CD8-positive, alpha-beta memory T cell (primary cell): ENCODE measurements at regions not wholly inside any gene's neighbourhood (a gene's known extent, or its start where the extent isn't known, plus 50 kb on each side); places are given as distances from the start of the nearest gene placed in this dataset.
A peak's percentile ranks its signal among the peaks of the same experiment; 100 is the strongest.

Experiments used
- CTCF ChIA-PET: fragments of 350-600 bp; sonication (Branson Sonifier 250); formaldehyde crosslinking; loops from one replicate; lab custom pipeline; 2021; ENCODE audit warnings: antibody characterized with exemption; lab: Charles Lee
- POLR2A ChIA-PET: fragments of 350-600 bp; sonication (Branson Sonifier 250); formaldehyde crosslinking; loops from one replicate; lab custom pipeline; 2021; ENCODE audit warnings: antibody characterized with exemption; lab: Charles Lee
- DNase-seq, 5 donors: peaks; one replicate each; pipeline versions ENCODE4 v3.0.0 to v3.0.0-alpha.2; 2020 to 2022; ENCODE audit warnings: mixed read lengths in 1 of 5
- H3K27ac ChIP-seq: one replicate; pipeline ENCODE4 v1.7.0; 2013; ENCODE audit warnings: low read depth, mild to moderate bottlenecking, low read length, moderate library complexity
- H3K27me3 ChIP-seq: 2 replicates; pipeline ENCODE4 v1.7.0; 2013; ENCODE audit warnings: low read length, mild to moderate bottlenecking; ENCODE audit not compliant: insufficient read depth, poor library complexity, severe bottlenecking
- H3K36me3 ChIP-seq: 2 replicates; pipeline ENCODE4 v1.7.0; 2013; ENCODE audit warnings: mild to moderate bottlenecking, low read length, moderate library complexity; ENCODE audit not compliant: insufficient read depth
- H3K4me1 ChIP-seq: 2 replicates; pipeline ENCODE4 v1.7.0; 2013; ENCODE audit warnings: mild to moderate bottlenecking, low read length, moderate library complexity; ENCODE audit not compliant: insufficient read depth
- H3K4me3 ChIP-seq: 2 replicates; pipeline ENCODE4 v1.7.0; 2013; ENCODE audit warnings: mild to moderate bottlenecking, low read length
- H3K9me3 ChIP-seq: 2 replicates; pipeline ENCODE4 v1.7.0; 2013; ENCODE audit warnings: mild to moderate bottlenecking, low read length
- H3K27ac Mint-ChIP-seq, 8 donors: one replicate each; pipeline ENCODE4 v1.8.0; 2020 to 2021; ENCODE audit warnings: mixed read lengths in 8 of 8, mild to moderate bottlenecking in 6 of 8, inconsistent platforms in 3 of 8, moderate library complexity in 3 of 8
- H3K27me3 Mint-ChIP-seq, 2 donors: one replicate each; pipeline ENCODE4 v1.8.0; 2020 to 2021; ENCODE audit warnings: mixed read lengths in 2 of 2, mild to moderate bottlenecking in 1 of 2, moderate library complexity in 1 of 2
- H3K36me3 Mint-ChIP-seq, 3 donors: one replicate each; pipeline ENCODE4 v1.8.0; 2020 to 2021; ENCODE audit warnings: mixed read lengths in 3 of 3, inconsistent platforms in 1 of 3, mild to moderate bottlenecking in 1 of 3
- H3K4me1 Mint-ChIP-seq, 3 donors: one replicate each; pipeline ENCODE4 v1.8.0; 2020 to 2021; ENCODE audit warnings: mixed read lengths in 3 of 3, inconsistent platforms in 1 of 3, mild to moderate bottlenecking in 1 of 3
- H3K4me3 Mint-ChIP-seq, 7 donors: one replicate each; pipeline ENCODE4 v1.8.0; 2020 to 2021; ENCODE audit warnings: mixed read lengths in 7 of 7, mild to moderate bottlenecking in 6 of 7, moderate library complexity in 4 of 7, inconsistent platforms in 2 of 7
- H3K9me3 Mint-ChIP-seq, 5 donors: one replicate each; pipeline ENCODE4 v1.8.0; 2020 to 2022; ENCODE audit warnings: mixed read lengths in 5 of 5, mild to moderate bottlenecking in 3 of 5, moderate library complexity in 2 of 5, inconsistent platforms in 1 of 5

GRCh38 chr4:175033162-175033561 lies 115.0 kb downstream of the ADAM29 start:
- Mint-ChIP-seq H3K27me3 (peaks cover 0 to 2% of the 10 kb centered on the region in 2 donors), H3K9me3 (peaks cover 3 to 25% (median 12%) of the 10 kb centered on the region in 5 donors), H3K4me1 (no peaks in the 10 kb centered on the region), H3K27ac (no peak overlapping the region), H3K36me3 (no peaks in the 10 kb centered on the region), H3K4me3 (no peak overlapping the region)
- Histone ChIP-seq H3K27me3 (no peaks in the 10 kb centered on the region), H3K27ac (no peak overlapping the region), H3K36me3 (no peaks in the 10 kb centered on the region), H3K4me1 (no peaks in the 10 kb centered on the region), H3K9me3 (no peaks in the 10 kb centered on the region), H3K4me3 (no peak overlapping the region)
- no peak for DNase-seq
- CTCF ChIA-PET: no interaction called here
- POLR2A ChIA-PET: no interaction called here

- Histone ChIP-seq H3K4me1 (no peaks in the 10 kb centered on the region), H3K36me3 (no peaks in the 10 kb centered on the region), H3K9me3 (no peaks in the 10 kb centered on the region), H3K4me3 (no peak overlapping the region), H3K27ac (no peak overlapping the region), H3K27me3 (no peaks in the 10 kb centered on the region)
- Mint-ChIP-seq H3K4me1 (no peaks in the 10 kb centered on the region), H3K27me3 (peaks cover 0 to 2% of the 10 kb centered on the region in 2 donors), H3K36me3 (no peaks in the 10 kb centered on the region), H3K9me3 (peaks cover 2 to 18% (median 13%) of the 10 kb centered on the region in 5 donors), H3K4me3 (no peak overlapping the region), H3K27ac (no peak overlapping the region)
- CTCF ChIA-PET: no interaction called here
- no peak for DNase-seq
- POLR2A ChIA-PET: no interaction called here
These were observed 115.8 kb downstream of the ADAM29 start for GRCh38 chr4:175034007-175034406.

GRCh38 chr4:175034986-175035705 lies 117.0 kb downstream of the ADAM29 start:
- Histone ChIP-seq H3K36me3 (no peaks in the 10 kb centered on the region), H3K4me3 (no peak overlapping the region), H3K27ac (no peak overlapping the region), H3K4me1 (no peaks in the 10 kb centered on the region), H3K27me3 (no peaks in the 10 kb centered on the region), H3K9me3 (no peaks in the 10 kb centered on the region)
- no peak overlapping the region for H3K4me3 Mint-ChIP-seq
- H3K27ac Mint-ChIP-seq: no peak overlapping the region
- POLR2A ChIA-PET: no interaction called here
- no peaks in the 10 kb centered on the region for H3K36me3 Mint-ChIP-seq
- peaks cover 2 to 16% (median 10%) of the 10 kb centered on the region in 5 donors for H3K9me3 Mint-ChIP-seq
- no peak for DNase-seq
- H3K27me3 Mint-ChIP-seq: peaks cover 0 to 2% of the 10 kb centered on the region in 2 donors
- no peaks in the 10 kb centered on the region for H3K4me1 Mint-ChIP-seq
- CTCF ChIA-PET: no interaction called here

- no peak for DNase-seq
- H3K4me1 Mint-ChIP-seq: no peaks in the 10 kb centered on the region
- Histone ChIP-seq H3K27ac (no peak overlapping the region), H3K27me3 (no peaks in the 10 kb centered on the region), H3K9me3 (no peaks in the 10 kb centered on the region), H3K36me3 (no peaks in the 10 kb centered on the region), H3K4me1 (no peaks in the 10 kb centered on the region), H3K4me3 (no peak overlapping the region)
- H3K4me3 Mint-ChIP-seq: no peak overlapping the region
- H3K27me3 Mint-ChIP-seq: peaks cover 0 to 2% of the 10 kb centered on the region in 2 donors
- no peaks in the 10 kb centered on the region for H3K36me3 Mint-ChIP-seq
- ChIA-PET POLR2A (no interaction called here), CTCF (no interaction called here)
- no peak overlapping the region for H3K27ac Mint-ChIP-seq
- peaks cover 2 to 16% (median 10%) of the 10 kb centered on the region in 5 donors for H3K9me3 Mint-ChIP-seq
These were observed 117.7 kb downstream of the ADAM29 start for GRCh38 chr4:175035905-175036304.

- peak overlapping the region in 1 of 8 donors; percentile 8 for H3K27ac Mint-ChIP-seq
- no peaks in the 10 kb centered on the region for H3K4me1 ChIP-seq
- no peaks in the 10 kb centered on the region for H3K36me3 ChIP-seq
- H3K36me3 Mint-ChIP-seq: peaks cover 0 to 1% (median 0%) of the 10 kb centered on the region in 3 donors
- no peaks in the 10 kb centered on the region for H3K27me3 Mint-ChIP-seq
- no peak overlapping the region for H3K4me3 ChIP-seq
- ChIA-PET CTCF (no interaction called here), POLR2A (no interaction called here)
- DNase-seq: no peak
- no peaks in the 10 kb centered on the region for H3K9me3 ChIP-seq
- peaks cover 2 to 16% (median 12%) of the 10 kb centered on the region in 5 donors for H3K9me3 Mint-ChIP-seq
- no peaks in the 10 kb centered on the region for H3K27me3 ChIP-seq
- no peak overlapping the region for H3K4me3 Mint-ChIP-seq
- no peak overlapping the region for H3K27ac ChIP-seq
- H3K4me1 Mint-ChIP-seq: no peaks in the 10 kb centered on the region
These were observed 130.1 kb downstream of the ADAM29 start for GRCh38 chr4:175048111-175048784.

GRCh38 chr4:175048906-175049305 lies 130.7 kb downstream of the ADAM29 start:
- Histone ChIP-seq H3K9me3 (no peaks in the 10 kb centered on the region), H3K36me3 (no peaks in the 10 kb centered on the region), H3K27me3 (no peaks in the 10 kb centered on the region), H3K27ac (no peak overlapping the region), H3K4me3 (no peak overlapping the region), H3K4me1 (no peaks in the 10 kb centered on the region)
- POLR2A ChIA-PET: no interaction called here
- CTCF ChIA-PET: no interaction called here
- peaks cover 0 to 1% (median 0%) of the 10 kb centered on the region in 3 donors for H3K36me3 Mint-ChIP-seq
- H3K4me1 Mint-ChIP-seq: no peaks in the 10 kb centered on the region
- H3K27ac Mint-ChIP-seq: no peak overlapping the region
- no peaks in the 10 kb centered on the region for H3K27me3 Mint-ChIP-seq
- no peak for DNase-seq
- H3K4me3 Mint-ChIP-seq: no peak overlapping the region
- peaks cover 2 to 20% (median 11%) of the 10 kb centered on the region in 5 donors for H3K9me3 Mint-ChIP-seq

- POLR2A ChIA-PET: no interaction called here
- H3K9me3 Mint-ChIP-seq: peaks cover 2 to 21% (median 11%) of the 10 kb centered on the region in 5 donors
These were observed 133.8 kb downstream of the ADAM29 start for GRCh38 chr4:175051974-175052373.

GRCh38 chr4:175054980-175055379 lies 136.8 kb downstream of the ADAM29 start:
- POLR2A ChIA-PET: no interaction called here
- H3K27ac Mint-ChIP-seq: no peak overlapping the region

More at GRCh38 chr4:175051974-175052373, 133.8 kb downstream of the ADAM29 start:
- no peak for DNase-seq
- Histone ChIP-seq H3K4me3 (no peak overlapping the region), H3K4me1 (no peaks in the 10 kb centered on the region), H3K27ac (no peak overlapping the region), H3K27me3 (no peaks in the 10 kb centered on the region), H3K9me3 (no peaks in the 10 kb centered on the region), H3K36me3 (no peaks in the 10 kb centered on the region)
- Mint-ChIP-seq H3K4me1 (no peaks in the 10 kb centered on the region), H3K36me3 (peaks cover 0 to 1% (median 0%) of the 10 kb centered on the region in 3 donors), H3K4me3 (no peak overlapping the region), H3K27me3 (no peaks in the 10 kb centered on the region), H3K27ac (no peak overlapping the region)
- CTCF ChIA-PET: no interaction called here

More at GRCh38 chr4:175054980-175055379, 136.8 kb downstream of the ADAM29 start:
- H3K4me1 ChIP-seq: no peaks in the 10 kb centered on the region
- no peaks in the 10 kb centered on the region for H3K4me1 Mint-ChIP-seq
- H3K27me3 ChIP-seq: no peaks in the 10 kb centered on the region
- CTCF ChIA-PET: no interaction called here
- H3K36me3 Mint-ChIP-seq: no peaks in the 10 kb centered on the region
- H3K9me3 Mint-ChIP-seq: peaks cover 6 to 13% (median 7%) of the 10 kb centered on the region in 5 donors
- H3K36me3 ChIP-seq: no peaks in the 10 kb centered on the region
- H3K4me3 Mint-ChIP-seq: no peak overlapping the region
- no peaks in the 10 kb centered on the region for H3K27me3 Mint-ChIP-seq
- DNase-seq: no peak
- H3K4me3 ChIP-seq: no peak overlapping the region
- H3K9me3 ChIP-seq: no peaks in the 10 kb centered on the region
- no peak overlapping the region for H3K27ac ChIP-seq
